HG02763 (cell line): ENCODE measurements at regions not wholly inside any gene's neighbourhood (a gene's known extent, or its start where the extent isn't known, plus 50 kb on each side); places are given as distances from the start of the nearest gene placed in this dataset.

Experiments used
- ATAC-seq: cut with Tn5 transposase; IDR thresholded peaks from one replicate; pipeline ENCODE4 v1.9.1; 2021; ENCODE audit warnings: mild to moderate bottlenecking, moderate library complexity; ENCODE audit not compliant: unreplicated experiment

GRCh38 chr3:31409389-31409788, 123.3 kb upstream of the STT3B start:
- ATAC-seq: no peak

GRCh38 chr3:31409866-31410265, 122.9 kb upstream of the STT3B start:
- no peak for ATAC-seq

GRCh38 chr3:31410411-31410810, 122.3 kb upstream of the STT3B start:
- ATAC-seq: no peak

- ATAC-seq: no peak
These were observed 119.9 kb upstream of the STT3B start for GRCh38 chr3:31412832-31413231.

GRCh38 chr3:31413515-31413914, 119.2 kb upstream of the STT3B start:
- no peak for ATAC-seq

GRCh38 chr3:31416980-31417379, 115.7 kb upstream of the STT3B start:
- ATAC-seq: no peak

- no peak for ATAC-seq
These were observed 115.2 kb upstream of the STT3B start for GRCh38 chr3:31417486-31417885.

- no peak for ATAC-seq
These were observed 112.4 kb upstream of the STT3B start for GRCh38 chr3:31420311-31420710.

GRCh38 chr3:31421314-31422048, 111.2 kb upstream of the STT3B start:
- ATAC-seq: no peak

- no peak for ATAC-seq
These were observed 110.5 kb upstream of the STT3B start for GRCh38 chr3:31422237-31422636.

GRCh38 chr3:31423482-31423881, 109.2 kb upstream of the STT3B start:
- ATAC-seq: no peak

- ATAC-seq: no peak
These were observed 107.3 kb upstream of the STT3B start for GRCh38 chr3:31425401-31425800.

GRCh38 chr3:31427623-31428022, 105.1 kb upstream of the STT3B start:
- ATAC-seq: no peak

- ATAC-seq: no peak
These were observed 101.4 kb upstream of the STT3B start for GRCh38 chr3:31431321-31431720.

GRCh38 chr3:31432897-31433678, 99.6 kb upstream of the STT3B start:
- ATAC-seq: no peak

- no peak for ATAC-seq
These were observed 99.1 kb upstream of the STT3B start for GRCh38 chr3:31433679-31433992.

GRCh38 chr3:31434819-31435218, 97.9 kb upstream of the STT3B start:
- ATAC-seq: no peak

GRCh38 chr3:31436830-31437229, 95.9 kb upstream of the STT3B start:
- ATAC-seq: no peak

- no peak for ATAC-seq
These were observed 94.0 kb upstream of the STT3B start for GRCh38 chr3:31438742-31439141.

GRCh38 chr3:31439890-31440750, 92.6 kb upstream of the STT3B start:
- ATAC-seq: no peak

- no peak for ATAC-seq
These were observed 91.8 kb upstream of the STT3B start for GRCh38 chr3:31440878-31441277.

GRCh38 chr3:31442755-31443154, 90.0 kb upstream of the STT3B start:
- no peak for ATAC-seq
